ENCODE measurements at regions not wholly inside any gene's neighbourhood (a gene's known extent, or its start where the extent isn't known, plus 50 kb on each side); places are given as distances from the start of the nearest gene placed in this dataset.
A peak's percentile ranks its signal among the peaks of the same experiment; 100 is the strongest.

GRCh38 chr21:16572032-16572431, 842.2 kb downstream of the USP25 start:
- no peak for TF ChIP-seq CTCF (IDR thresholded peaks at IDR 0.05; ENCODE audit: low read length, missing control alignments)
- no peak overlapping the region for H3K4me3 ChIP-seq (replicated peaks; ENCODE audit: low read depth, low read length)
- no peak for DNase-seq (ENCODE audit: low read depth)

DNA sequence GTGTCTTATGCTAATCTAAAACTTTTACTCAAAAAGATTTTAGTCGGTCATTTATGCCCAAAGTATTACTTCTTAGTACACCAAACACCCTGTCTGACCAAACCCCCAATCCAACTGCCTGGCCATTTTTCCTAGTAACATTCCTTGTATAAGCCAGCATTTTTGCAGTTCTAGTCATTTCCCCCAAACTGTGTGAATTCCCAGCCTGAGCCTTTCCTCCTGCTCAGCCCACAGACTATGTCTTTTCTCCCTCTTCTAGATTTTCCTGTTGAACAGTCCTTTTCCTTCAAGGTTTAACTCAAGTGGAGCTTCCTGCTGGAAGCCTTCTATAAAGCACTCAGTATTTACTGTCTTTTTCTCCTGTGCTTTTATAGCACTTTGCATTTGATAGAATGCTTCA, 843.8 kb downstream of the USP25 start:
- TF ChIP-seq CTCF (IDR thresholded peaks at IDR 0.05; ENCODE audit: low read length, missing control alignments): no peak
- no peak overlapping the region for H3K4me3 ChIP-seq (replicated peaks; ENCODE audit: low read depth, low read length)
- DNase-seq (ENCODE audit: low read depth): peak; percentile 82

DNA sequence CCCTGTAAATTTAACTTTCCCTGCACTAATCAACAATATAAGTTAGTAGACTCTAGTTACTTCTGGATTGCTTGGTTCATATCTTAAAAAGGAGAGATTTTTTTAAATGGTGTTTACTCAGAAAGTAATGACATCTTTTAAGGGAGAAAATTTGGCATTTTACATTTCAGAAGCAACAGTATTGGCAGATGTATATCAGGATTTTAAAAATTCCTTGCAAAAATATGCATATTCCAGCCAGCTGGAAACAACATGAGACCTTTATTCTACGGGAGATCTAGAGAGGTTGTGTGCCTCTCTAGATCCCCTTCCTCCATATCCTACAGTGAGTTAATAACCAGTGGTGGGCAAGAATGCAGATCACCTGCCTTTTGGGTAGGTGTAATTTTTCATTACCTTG, 848.2 kb downstream of the USP25 start:
- DNase-seq (ENCODE audit: low read depth): no peak
- TF ChIP-seq CTCF (IDR thresholded peaks at IDR 0.05; ENCODE audit: low read length, missing control alignments): no peak
- no peak overlapping the region for H3K4me3 ChIP-seq (replicated peaks; ENCODE audit: low read depth, low read length)

DNA sequence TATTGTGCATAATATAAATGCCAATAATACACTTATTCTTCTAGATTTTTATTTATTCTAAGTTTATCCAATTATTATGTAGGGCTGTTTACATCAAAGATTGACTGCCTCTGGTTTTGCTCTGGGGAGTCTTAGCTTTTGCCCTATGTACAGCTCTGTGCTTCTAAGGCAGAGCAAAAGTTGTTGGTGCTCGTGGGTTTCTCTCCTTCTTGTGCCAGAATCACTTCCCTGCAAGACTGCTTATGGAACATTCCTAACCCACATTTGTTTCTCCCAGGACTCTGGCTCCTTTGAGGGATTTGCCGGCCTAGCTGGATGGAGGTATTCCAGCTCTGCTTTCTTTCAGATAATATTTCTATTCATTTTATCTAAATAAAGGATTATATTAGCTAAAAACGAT, 849.1 kb downstream of the USP25 start:
- DNase-seq (ENCODE audit: low read depth): peak; percentile 31

DNA sequence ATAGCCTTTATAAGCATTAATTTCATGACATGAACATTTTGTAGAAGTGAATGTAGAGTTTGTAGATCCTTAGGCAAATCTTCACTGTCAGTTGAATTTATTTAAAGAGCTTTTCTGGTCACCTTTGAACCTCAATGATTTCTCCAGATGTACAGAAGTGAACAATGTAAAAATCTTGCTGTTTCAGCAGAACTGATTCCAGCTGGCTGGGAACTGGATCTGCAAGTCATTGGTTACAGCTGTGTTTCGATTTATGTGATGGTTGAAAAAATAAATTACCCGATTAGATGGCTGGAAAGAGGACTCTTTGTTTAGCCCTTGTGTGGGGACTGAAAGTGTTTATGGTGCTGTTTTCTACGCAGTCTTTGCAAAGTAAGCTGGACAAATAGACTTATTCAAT, 849.8 kb downstream of the USP25 start:
- no peak for TF ChIP-seq CTCF (IDR thresholded peaks at IDR 0.05; ENCODE audit: low read length, missing control alignments)
- peak; percentile 53 for DNase-seq (ENCODE audit: low read depth)
- H3K4me3 ChIP-seq (replicated peaks; ENCODE audit: low read depth, low read length): no peak overlapping the region

More for the DNA sequence above, 849.1 kb downstream of the USP25 start:
- H3K4me3 ChIP-seq (replicated peaks; ENCODE audit: low read depth, low read length): no peak overlapping the region
- no peak for TF ChIP-seq CTCF (IDR thresholded peaks at IDR 0.05; ENCODE audit: low read length, missing control alignments)

DNA sequence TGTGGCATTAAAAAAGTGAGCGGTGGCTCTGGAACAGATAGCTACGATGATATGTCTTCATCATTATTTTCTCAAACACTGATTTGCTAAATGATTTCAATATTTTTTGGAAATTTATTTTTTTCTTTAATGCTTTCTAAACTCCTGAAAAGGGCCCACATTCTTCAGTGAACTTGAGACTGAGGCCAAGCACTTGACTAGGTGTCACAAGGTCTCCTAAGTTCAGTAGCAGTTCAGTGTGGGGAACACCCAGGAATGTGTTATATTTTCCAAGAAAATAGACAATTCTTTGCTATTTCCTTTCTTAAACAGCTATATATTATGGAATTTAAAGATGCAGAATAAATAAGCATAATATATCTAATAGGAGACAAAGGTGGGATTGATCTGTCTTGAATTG, 850.9 kb downstream of the USP25 start:
- no peak overlapping the region for H3K4me3 ChIP-seq (replicated peaks; ENCODE audit: low read depth, low read length)
- no peak for DNase-seq (ENCODE audit: low read depth)
- no peak for TF ChIP-seq CTCF (IDR thresholded peaks at IDR 0.05; ENCODE audit: low read length, missing control alignments)

- DNase-seq (ENCODE audit: low read depth): no peak
- TF ChIP-seq CTCF (IDR thresholded peaks at IDR 0.05; ENCODE audit: low read length, missing control alignments): no peak
- H3K4me3 ChIP-seq (replicated peaks; ENCODE audit: low read depth, low read length): no peak overlapping the region
Measured at GRCh38 chr21:16583556-16583955, 853.8 kb downstream of the USP25 start.

All from fibroblast of pulmonary artery (primary cell).